COLO829 (cell line): ENCODE measurements at regions not wholly inside any gene's neighbourhood (a gene's known extent, or its start where the extent isn't known, plus 50 kb on each side); places are given as distances from the start of the nearest gene placed in this dataset.

Experiments
- DNase-seq: peaks from one replicate; pipeline ENCODE4 v3.0.0; 2012; ENCODE audit warnings: low spot score

DNA sequence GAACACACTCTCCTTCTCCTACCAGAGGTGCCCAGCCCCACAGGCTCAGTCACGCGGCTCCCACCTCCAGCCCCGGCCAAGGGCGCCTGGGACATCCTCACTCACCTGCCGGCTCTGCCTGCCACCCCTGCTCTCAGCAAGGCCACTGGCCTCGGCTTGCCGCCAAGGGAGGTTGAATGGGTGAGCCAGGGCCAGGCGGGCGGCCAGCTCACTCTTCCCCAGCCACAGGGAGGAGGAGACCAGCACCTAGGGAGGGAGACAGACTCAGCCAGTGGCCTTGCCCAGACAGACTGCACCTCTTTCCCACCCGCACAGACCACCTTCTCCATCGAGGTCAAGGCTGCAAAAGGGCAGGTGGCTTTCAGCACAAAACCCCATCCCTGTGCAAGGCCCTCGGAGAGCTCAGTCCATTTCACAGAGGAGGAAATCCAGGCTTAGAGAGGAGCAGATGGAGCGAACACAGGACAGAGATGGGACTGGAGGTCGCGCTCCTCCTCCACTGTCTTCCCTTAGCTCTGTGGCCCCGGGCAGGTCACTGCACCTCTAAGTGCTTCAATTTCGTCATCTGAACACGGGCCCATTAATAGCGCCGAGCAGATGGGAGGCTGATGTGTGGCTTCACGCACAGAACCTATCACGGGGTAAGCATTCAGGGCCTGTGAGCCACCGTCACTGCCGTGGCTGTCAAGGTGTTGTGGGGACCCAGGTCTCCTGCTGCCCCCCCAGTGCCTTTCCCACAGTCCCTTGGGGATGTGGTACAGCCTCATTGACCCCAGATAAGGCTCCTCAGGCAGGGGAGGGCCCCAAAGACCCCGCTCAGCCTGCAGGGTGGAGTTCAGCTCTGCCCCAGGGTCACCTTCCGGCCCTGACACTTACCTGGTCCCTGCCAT, 56.1 kb downstream of the RMI2 start:
- no peak for DNase-seq

DNA sequence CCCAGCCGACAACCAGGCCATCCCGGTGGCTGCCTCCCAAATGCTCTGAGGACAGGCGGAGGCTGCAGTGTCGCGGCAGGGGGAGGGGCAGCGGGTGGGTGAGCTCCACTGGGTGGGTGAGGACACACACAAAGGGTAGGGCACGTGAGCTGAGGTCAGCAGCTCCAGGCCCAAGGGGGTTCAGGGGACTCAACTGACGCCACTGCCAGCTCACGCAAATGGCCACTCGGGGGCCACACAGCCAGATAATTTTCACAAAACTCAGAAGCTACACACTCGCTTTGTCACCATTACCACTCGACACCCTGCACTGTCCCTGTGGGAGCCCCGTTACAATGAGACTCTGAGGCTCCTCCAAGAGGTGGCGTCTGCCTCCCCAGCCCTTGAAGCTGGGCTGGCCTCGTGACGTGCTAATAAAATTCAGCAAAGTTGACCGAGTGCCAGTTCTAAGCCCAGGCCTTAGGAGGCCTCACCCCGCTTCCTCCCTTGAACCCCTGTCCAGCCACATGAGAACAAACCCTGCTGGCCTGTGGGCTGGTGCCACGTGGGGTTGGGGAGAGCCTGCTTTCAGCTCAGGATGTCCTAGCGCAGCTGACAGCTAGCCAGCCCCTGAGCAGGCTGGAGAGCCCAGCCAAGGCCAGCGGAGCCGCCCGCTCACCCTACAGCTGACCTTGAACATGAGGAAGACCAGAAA, 56.9 kb downstream of the RMI2 start:
- DNase-seq, result no peak

DNA sequence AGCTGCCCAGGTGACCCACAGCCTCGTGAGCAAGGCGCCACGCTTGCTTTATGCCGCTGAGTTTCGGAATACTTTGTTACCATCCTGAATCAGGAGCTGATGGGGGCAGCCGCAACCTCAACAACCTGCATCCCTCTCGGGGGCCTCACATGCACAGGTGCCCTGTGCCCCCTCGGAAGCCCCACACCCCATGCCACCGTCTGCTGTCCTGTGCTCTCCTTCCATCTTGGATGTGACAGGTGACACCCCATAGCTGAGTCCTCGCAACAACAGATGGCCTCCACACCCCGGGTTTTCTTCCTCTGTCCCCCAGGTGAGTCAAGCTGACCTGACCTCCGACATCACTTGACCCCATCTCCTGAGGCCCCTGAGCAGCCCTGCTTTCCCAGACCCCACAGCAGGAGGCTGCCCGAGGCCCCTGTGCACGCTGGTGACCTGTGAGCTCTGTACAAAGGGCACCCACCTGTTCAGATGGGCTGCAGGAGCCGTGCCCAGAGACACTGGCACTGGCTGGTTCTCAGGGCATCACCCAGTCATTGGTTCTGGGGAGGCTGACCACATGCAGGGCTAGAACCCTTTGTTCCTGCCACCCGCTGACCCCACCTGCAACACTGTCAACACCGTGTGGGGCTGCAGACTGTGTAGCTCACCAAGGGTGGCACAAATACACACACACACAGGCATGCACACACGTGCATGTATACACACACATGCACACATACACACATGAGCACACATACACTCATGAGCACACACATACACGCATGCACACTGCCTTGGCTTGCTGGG, 57.7 kb downstream of the RMI2 start:
- DNase-seq, result no peak

DNA sequence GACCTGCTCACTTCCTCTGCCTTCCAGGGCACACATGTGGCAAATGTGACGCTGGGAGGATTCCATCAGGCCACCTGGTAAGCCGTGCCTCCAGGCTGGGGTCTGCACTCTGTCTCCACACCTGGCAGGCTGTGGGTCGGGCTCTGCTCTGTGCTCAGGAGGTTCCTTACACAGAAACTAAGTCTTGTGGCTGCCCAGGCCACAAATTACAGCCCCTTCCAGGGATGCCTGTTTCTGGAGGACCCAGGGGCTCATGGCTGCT, 58.2 kb downstream of the RMI2 start:
- DNase-seq, result no peak

DNA sequence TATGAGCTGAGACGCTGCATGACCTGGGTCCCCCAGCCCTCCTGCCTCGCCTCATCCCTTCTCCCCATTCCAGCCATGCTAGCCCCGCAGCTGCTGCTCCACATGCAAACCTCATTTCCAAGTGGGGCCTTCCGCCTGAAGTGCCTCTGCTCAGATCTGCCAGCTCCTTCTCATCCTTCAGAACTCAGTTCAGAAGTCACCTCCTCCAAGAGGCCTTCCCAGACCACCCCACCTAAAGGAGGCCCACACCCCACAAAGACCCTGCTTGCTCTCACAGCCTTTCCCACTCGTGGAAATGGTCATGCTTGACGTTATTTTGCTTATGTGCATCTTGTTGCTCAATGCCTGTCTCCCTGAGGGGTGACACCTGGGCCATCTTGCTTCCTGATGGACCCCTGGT, 58.7 kb downstream of the RMI2 start:
- DNase-seq, result no peak

DNA sequence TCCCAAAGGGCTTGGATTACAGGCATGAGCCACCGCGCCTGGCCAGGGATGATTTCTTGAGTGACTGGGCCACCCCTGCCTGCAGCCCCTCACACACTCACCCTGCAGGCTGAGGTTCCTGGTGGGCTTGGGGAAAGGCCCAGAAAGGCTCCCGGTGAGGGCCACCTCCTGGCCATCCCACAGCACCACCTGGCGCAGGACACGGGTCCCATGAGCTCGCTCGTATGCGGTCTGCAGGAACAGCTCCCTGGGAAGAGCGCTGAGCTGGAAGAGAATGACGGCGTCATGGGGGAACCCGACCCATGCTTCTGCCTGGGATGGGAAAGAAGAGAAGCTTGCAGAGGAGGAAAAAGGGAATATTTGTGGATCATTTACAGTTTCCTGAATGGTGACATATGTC, 59.3 kb downstream of the RMI2 start:
- DNase-seq, result no peak

DNA sequence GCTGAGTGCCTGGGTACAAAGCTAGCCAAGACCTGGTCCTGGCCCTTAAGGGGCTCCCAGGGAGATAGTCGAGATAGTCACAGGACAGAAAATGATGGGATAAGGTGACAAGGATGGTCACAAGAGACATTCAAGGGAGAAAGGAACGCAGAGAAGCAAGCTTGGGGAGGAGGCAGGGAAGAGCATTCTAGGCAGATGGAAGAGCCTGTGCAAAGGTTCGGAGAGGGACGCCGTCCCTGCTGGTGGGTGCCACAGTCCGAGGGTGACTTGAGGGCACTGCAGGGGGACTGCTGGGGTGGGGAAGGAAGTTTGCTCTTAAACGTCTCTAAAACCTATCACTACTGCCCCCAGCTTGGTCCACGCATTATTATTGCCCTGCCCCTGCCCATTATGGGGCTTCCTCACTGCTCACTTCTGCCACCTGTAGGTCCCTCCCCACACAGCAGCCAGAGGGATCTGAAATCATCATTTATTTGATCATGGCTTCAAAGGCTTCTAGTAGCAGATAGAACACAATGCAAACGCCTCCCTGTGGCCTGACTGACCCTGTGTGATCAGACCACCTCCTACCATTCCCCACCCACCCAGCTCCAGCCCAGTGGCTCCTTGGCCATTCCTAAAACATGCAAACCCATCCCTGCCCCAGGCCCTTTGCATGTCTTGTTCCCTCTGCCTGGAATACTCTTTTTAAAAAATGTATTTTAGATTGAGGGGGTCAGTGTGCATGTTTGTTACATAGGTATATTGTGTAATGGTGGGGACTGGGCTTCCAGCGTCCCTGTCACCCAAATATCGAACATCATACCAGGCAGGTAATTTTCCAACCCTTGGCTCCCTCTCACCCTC, 60.3 kb downstream of the RMI2 start:
- peak; percentile 62 for DNase-seq

DNA sequence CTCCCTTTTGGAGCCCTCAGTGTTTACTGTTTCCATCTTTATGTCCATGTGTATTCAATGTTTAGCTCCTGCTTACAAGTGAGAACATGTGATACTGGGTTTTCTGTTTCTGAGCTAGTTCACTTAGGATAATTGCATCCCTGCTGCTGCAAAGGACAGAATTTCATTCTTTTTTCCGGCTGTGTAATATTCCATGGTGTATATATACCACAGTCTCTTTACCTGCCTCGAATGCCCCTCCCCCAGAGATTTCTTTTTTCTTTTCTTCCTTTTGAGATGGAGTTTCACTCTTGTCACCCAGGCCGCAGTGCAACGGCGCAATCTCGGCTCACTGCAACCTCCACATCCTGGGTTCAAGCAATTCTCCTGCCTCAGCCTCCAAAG, 60.9 kb downstream of the RMI2 start:
- DNase-seq, result no peak

DNA sequence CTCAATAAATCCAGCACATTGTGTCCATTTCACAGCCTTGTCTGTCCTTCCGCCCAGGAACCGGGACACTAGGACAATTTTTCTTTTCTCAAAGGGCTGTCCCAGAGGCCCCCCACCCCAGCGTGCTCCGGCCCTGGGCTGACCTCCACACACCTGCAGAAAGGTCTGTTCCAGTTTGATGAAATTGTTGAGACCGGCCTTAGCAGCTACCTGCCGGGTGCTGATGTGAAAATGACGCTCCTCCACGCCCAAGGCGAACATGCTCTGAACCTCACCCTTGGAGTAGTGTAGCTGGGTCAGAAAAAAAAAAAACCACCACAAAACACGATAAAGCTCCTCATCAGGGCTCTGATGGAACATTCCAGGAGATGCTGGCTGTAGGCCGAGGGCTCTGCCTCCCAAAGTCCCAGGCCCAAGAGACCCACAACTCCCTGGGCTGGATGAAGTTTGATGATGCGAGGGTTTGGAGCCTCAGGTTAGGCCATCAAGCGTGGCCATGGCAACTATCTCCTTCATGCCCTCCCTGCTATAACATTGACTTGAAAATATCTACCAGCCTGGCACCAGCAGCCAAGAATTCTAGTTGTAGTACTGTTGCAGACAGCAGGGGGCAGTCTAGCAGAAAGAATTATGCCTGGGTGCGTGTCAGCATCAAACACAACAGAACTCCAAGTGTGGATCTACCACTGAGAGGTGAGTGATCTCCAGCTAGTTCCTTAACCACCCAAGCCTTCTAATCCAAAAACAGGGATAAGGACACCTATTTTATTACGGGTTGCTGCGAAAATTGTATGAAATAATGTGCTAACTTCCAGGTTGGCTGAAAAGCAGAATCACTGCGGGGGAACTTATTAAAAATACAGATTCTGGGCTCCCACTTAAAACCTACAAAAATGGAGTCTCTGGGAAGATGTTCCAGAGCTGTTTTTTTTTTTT, 62.1 kb downstream of the RMI2 start:
- DNase-seq, result peak; percentile 77

DNA sequence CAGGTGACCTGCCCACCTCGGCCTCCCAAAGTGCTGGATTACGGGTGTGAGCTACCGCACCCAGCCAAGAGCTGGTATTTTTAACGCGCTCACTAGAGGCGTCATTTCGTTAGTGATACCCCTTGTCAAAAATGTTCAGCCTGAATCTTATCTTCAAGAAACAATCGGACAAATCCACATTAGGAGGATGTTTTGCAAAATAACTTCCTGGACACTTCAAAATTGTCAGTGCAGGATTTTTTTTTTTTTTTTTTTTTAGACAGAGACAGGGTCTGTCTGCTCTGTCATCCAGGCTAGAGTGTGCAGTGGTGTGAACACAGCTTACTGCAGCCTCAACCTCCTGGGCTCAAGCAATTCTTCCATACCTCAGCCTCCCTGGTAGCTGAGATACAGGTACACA, 63.0 kb downstream of the RMI2 start:
- DNase-seq, result no peak

DNA sequence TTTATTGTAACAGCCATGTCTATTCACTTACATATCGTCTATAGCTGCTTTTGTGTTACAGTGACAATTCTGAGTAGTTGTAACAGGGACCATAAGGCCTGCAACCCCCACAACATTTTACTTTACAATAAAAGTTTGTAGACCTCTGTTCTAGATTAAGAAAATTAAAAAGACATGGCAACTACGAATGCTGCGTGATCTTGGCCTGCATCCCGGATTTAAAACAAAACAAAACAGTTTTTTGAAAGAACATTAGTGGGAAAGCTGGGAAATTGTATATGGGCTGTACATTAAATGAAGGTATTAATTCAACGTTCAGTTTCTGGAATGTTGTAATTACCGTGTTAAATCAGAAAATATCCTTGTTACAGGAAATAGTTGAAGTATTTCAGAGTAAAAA, 64.1 kb downstream of the RMI2 start:
- DNase-seq, result no peak

DNA sequence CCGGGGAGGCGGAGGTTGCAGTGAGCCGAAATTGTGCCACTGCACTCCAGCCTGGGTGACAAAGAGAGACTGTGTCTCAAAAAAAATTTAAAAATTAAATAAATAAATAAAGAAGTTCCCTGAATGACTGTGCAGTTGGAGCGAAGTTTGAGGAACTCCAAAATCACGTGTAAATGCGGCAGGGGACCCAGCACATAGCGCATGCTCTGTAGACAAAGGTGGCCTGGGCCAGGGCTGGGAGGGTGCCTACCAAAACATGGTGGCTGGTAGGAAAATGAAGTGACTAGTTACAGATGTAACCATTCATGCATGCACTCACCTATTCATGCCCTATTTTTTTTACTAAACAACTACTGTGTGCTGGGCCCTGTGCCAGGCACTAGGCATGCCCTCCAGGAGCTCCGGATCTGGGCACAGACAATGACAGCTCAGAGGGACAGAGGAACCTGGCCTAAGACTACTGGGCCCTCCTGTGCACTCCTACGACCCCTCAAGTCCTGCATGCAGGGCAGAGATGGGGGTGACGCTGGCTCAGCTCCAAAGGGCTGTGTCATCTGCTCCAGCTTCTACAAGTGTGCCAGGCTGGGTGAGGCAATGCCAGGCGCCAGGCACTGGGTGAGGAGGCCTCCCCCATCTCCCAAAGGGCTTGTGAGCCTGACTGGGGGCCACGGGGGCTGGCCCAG, 65.3 kb downstream of the RMI2 start:
- DNase-seq, result no peak

DNA sequence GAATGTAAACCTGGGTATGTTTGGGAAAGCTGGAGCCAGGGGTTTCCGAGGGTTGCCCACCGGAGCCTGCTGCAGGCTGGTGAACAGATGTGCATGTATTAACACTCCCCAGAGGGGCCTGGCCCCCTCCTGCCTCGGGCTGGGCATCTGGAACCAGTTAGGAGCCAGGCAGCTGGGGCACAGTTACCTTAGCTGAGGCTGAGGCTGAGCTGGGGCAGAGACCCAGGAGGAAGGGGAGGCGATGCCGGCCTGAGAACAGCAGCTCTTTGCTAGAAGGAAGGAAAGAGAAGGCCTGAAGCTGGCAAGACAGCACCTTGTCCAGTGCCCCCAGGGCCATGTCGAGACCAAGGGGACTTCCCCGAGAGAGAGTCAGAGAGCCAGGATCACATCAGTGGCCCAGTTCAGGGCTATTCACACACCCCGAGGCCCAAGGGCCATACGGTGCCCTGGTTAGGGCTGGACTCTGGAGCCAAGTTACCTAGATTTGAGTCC, 65.8 kb downstream of the RMI2 start:
- no peak for DNase-seq

DNA sequence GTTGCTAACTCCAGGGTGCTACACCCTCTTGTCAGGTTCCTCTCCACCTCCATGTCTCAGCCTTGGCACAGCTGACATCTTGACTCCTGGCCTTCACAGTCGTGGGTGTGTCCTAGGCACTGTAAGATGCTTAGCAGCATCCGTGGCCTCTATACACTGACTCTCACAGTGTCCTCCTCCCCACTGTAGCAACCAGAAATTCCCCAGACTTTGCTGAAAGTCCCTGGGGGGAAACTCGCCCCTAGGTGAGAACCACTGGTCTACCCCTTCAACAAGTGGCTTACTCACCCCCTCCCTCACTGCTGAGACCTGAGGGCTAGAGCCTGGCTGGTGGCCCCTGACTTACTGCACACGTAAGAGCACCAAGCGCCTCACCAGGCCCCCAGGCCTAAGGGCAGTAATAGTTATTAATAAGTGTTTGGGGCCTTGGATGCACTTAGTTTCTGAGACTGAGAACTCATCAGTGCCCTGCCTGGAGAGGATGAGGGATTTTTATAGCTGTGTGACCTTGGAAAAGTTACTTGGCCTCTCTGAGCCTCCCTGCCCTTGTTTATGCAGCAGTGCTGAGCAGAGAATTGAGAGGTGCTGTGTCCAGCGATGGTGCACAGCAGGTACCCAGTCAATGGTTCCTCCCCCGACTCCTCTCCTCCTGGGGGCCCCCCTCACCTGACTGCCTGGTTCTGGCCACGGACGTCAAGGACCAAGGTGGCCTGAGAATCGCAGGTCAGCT, 67.1 kb downstream of the RMI2 start:
- DNase-seq, result no peak

DNA sequence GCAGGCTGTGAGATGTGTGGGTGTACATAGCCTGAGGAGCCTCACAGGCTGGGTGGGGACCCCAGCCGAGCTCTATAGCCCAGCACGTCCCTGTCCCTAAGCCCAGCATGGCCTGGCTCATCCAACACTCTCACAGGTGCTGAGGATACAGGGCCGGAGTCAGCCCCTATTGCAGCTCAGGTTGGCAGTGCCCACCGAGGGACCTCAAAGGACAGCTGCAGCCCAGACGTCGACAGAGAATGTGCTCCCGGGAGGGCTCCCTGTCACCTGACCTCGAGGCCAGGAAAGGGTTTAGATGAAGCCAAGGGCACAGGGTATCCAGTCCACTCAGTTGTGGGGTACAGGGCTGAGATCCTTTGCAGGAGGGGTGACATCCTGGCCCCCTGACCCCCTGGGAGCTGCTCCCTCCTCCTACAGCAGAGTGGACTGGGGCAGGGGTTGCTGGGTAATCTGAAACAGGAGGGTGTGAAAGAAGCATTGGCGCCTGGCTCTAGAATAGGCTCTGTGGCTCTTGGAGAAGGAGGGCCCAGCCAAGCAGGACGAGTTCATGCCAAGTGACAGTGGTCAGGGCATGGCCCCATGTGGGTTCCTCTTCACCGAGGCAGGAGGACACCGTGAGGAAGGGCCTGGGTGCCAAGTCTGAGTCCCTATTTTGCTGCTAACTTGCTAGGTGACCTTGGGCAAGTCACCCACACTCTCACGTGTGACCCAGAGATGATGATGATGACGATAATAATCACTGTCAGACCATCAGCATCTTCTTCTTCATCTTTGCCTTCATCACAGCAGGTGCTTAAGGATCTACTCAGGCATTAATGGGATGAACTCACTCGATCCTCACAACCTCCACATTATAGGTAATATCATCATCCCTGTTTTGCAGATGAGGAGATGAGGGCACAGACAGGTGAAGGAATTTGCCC, 68.0 kb downstream of the RMI2 start:
- DNase-seq, result no peak

DNA sequence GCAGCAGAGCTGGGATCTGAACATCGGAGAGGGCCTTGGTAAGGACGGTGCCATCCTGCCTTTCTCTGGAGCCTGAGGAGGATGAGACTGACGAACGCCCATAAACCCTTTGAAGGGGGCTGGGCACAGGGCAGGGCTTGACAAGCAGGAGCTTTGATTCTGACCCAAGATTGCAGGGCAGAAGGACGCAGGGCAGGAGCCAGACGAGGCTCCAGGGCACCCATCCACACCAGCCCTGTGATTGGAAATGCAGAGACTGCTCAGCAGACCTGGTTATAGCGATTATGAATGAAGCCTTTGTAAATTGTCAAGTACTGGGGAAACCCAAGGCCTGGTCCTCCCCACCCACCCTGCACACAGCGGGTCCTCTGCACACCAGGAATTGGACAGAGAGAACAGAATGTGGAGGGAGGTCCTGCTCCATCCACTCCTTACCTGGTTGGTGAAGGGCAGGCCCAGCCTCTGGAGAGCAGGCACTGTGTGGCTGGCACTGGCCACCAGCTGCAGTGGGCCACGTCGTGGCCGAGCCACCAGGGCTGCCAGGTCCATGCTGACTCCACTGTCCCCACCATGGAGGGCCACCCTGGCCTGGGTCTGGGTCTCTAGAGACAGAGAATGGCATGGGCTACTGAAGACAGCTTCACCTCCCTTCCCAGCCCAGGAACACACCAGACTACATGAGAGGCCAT, 68.8 kb downstream of the RMI2 start:
- DNase-seq, result peak; percentile 82

DNA sequence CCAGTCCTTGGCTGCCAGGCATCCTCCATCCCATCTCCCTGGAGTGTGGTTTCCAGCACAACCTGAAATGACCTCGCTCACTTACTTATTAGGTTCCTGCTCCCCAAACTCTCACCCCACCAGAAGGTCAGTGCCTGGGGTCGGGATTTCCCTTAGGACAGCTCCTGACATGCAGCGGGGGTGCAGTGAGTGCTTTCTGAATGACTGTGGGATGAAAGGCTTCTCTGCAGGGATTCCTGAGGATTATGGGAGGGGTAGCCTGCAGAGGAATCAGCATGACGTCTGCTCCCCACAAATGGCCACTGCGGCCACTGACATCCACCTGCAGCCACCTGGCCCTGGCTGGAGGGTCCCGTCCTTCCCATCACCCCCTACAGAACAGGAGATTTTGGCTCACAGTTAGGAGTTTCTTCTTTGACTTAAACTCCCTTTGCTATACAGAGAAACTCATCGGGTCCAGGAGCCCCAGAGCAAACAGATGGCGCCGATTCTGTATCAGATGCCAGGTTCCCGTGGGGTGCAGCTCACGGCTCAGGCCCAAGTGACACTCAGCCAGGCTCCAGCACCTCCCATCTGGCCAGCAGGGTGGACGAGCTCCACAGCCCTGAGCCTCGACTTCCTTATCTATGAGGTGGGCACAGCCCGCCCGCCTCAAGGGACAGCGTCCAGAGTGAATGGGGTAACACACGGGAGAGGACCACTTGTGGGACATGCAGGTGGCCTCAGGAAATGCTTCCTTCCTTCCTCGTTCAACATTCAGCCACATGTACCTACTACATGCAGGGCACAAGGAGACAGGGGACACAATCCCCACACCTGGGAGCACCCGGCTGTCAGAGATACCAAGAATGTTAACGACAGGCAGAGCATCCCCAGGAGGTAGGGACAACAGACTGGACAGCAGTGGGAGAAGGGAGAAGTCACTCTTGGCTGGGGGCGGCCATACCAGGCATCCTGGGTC, 69.8 kb downstream of the RMI2 start:
- no peak for DNase-seq
